Body of pancreas (tissue), 4 donors: ENCODE measurements at regions not wholly inside any gene's neighbourhood (a gene's known extent, or its start where the extent isn't known, plus 50 kb on each side); places are given as distances from the start of the nearest gene placed in this dataset.

Experiments
- CTCF ChIP-seq, 7 experiments: fragments of 450-650 bp in 4 of 7; fragments of 200-600 bp in 3 of 7; sonication (generic) in 3 of 7; IDR thresholded peaks; one replicate each; pipeline ENCODE4 v1.5.1; 2016 to 2019; ENCODE audit warnings: antibody characterized with exemption in 7 of 7
- POLR2A ChIP-seq, 3 donors: fragments of 450-650 bp; IDR thresholded peaks; one replicate each; pipeline ENCODE4 v1.6.1; 2016; ENCODE audit warnings: antibody characterized with exemption in 3 of 3, mild to moderate bottlenecking in 2 of 3

DNA sequence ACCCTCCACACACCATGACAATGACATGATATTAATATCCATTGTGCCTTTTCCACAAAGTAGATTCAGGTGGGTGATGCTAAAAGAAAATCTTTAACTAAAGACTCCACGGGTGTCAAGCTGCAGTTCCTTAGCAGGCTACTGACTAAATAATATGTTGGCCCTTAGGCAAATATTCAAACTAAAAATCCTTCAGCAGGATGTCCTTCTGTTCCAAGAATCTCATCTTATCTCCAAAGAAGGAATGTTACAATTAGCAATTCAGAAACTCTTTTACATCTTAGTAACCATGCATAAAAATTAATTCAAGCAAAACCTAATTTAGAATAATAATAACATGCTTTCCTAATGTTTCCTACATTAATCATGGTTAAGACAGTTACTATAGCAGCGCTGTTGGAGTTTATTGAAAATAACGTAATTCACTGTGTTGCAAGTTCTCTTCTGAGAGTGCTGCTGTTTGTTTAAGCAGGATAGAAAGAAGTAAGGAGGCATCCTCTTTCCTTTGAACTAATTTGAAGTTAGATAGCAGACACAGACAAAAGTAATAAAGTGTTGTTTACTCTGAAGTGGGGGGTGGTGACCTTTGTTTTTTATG, 414.8 kb upstream of the CDH4 start:
- no peak for TF ChIP-seq CTCF (IDR thresholded peaks at IDR 0.05)
- TF ChIP-seq POLR2A (IDR thresholded peaks at IDR 0.05), result no peak
